ENCODE measurements at regions not wholly inside any gene's neighbourhood (a gene's known extent, or its start where the extent isn't known, plus 50 kb on each side); places are given as distances from the start of the nearest gene placed in this dataset.

DNA sequence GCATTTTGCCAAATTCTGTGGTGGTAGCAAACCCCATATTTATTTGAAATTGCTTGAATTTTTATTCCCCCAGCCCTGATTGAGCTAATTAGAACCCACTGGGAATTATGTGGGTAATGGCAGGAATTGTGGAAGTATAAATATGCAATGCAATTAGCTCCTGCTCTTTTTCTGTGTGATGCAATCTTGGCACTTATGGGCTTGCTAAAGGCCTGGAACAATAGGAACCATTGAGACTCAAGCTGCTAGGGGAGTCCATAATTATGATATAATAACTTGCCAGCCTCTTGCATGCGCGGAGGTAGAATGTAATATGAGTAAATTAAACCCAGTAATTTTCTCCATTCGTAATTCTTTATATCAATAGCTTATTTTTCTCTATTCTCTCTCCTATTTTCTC, 267.6 kb upstream of the THSD7B start:
- Histone ChIP-seq H3K9me3 (ENCODE audit: control insufficient read depth, low read length) (no peaks in the 10 kb centered on the region), H3K4me3 (ENCODE audit: low read length) (no peak overlapping the region), H3K36me3 (ENCODE audit: control insufficient read depth, insufficient read depth, low read length) (no peaks in the 10 kb centered on the region), H3K9ac (ENCODE audit: low read length) (no peak overlapping the region), H3K4me1 (ENCODE audit: control insufficient read depth, insufficient read depth, low read length) (no peaks in the 10 kb centered on the region), H3K27me3 (ENCODE audit: control insufficient read depth, insufficient read depth, low read length) (no peaks in the 10 kb centered on the region)

DNA sequence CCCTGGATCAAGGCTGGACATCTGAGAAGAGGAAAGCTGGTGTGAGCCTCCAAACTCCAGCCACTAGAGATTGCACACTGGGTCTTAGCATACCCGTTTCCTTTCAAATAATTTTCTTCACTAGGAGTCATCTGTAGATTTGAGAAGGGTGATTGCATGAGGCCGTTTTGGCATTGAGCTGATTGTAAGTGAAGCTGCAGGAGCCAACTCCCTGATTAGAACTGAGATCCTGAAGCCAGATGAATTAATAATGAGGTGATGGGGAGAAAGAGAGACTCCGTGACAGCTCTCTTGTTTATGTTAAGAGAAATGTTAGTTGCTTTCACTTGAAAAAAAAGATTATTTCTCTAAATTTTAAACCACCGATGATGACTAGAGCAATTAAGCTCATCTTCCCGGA, 268.4 kb upstream of the THSD7B start:
- H3K9me3 ChIP-seq (ENCODE audit: control insufficient read depth, low read length), result no peaks in the 10 kb centered on the region
- H3K4me3 ChIP-seq (ENCODE audit: low read length), result no peak overlapping the region
- no peaks in the 10 kb centered on the region for H3K36me3 ChIP-seq (ENCODE audit: control insufficient read depth, insufficient read depth, low read length)
- no peaks in the 10 kb centered on the region for H3K27me3 ChIP-seq (ENCODE audit: control insufficient read depth, insufficient read depth, low read length)
- H3K4me1 ChIP-seq (ENCODE audit: control insufficient read depth, insufficient read depth, low read length), result no peaks in the 10 kb centered on the region
- H3K9ac ChIP-seq (ENCODE audit: low read length), result no peak overlapping the region

DNA sequence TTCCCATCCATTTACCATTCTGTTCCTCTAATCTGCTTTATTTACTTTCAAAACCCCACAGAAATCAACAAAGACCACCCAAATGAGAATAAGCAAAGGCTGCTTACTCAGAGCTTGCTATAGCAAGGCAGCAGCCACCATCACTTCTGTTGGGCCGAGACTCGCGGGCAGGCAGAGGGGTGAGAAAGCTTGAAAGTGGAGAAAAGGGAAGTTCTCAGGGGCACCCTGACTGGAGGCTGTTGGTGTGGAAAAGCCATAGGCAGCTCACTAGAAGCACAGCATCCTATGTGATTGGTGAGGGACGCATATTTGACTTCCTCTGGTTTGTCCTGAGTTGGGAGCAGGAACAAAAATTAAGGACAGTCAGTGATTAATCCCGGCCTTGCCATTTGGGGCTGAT, 269.7 kb upstream of the THSD7B start:
- H3K36me3 ChIP-seq (ENCODE audit: control insufficient read depth, insufficient read depth, low read length), result no peaks in the 10 kb centered on the region
- H3K9ac ChIP-seq (ENCODE audit: low read length), result no peak overlapping the region
- no peaks in the 10 kb centered on the region for H3K27me3 ChIP-seq (ENCODE audit: control insufficient read depth, insufficient read depth, low read length)
- H3K4me3 ChIP-seq (ENCODE audit: low read length), result no peak overlapping the region
- H3K9me3 ChIP-seq (ENCODE audit: control insufficient read depth, low read length), result no peaks in the 10 kb centered on the region
- no peaks in the 10 kb centered on the region for H3K4me1 ChIP-seq (ENCODE audit: control insufficient read depth, insufficient read depth, low read length)

DNA sequence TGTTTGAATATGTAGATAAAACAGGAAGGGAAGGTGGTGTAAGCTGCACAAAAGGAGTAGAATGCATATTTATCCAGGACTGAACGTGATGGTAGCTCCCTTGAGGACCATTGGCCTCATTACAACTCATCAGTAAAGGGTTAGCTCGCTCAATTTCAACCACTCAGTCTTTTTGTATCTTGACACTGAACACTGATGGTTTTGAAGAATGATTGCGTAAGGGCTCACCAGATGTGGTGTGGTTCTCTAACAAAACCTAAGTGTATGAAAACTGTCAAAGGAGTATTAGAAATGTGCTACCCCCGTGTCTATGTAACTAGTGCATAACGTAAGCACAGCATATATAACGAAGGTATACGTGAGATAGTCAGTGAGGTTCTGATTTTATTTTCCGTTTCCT, 272.4 kb upstream of the THSD7B start:
- no peaks in the 10 kb centered on the region for H3K9me3 ChIP-seq (ENCODE audit: control insufficient read depth, low read length)
- H3K4me1 ChIP-seq (ENCODE audit: control insufficient read depth, insufficient read depth, low read length), result no peaks in the 10 kb centered on the region
- no peaks in the 10 kb centered on the region for H3K36me3 ChIP-seq (ENCODE audit: control insufficient read depth, insufficient read depth, low read length)
- no peaks in the 10 kb centered on the region for H3K27me3 ChIP-seq (ENCODE audit: control insufficient read depth, insufficient read depth, low read length)
- no peak overlapping the region for H3K9ac ChIP-seq (ENCODE audit: low read length)
- H3K4me3 ChIP-seq (ENCODE audit: low read length), result no peak overlapping the region

DNA sequence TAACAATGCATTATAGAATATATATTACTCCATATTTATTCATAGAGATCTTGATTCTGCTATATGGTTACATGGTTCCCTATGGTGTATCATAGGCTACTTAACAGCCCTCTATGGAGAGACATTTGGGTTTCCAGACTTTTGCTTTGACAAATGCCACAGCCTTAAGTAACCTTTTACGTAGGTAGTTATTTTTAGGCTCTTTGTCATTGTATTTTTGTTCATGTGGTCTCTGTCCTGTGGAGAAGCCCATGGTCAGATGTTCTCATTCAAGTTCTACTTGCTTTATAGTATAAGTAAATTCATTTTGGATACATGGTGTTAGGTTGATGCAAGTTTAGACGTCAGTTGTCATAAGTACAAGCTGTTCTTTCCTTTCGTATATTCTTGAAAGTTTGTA, 275.2 kb upstream of the THSD7B start:
- no peaks in the 10 kb centered on the region for H3K27me3 ChIP-seq (ENCODE audit: control insufficient read depth, insufficient read depth, low read length)
- no peak overlapping the region for H3K9ac ChIP-seq (ENCODE audit: low read length)
- H3K4me3 ChIP-seq (ENCODE audit: low read length), result no peak overlapping the region
- H3K36me3 ChIP-seq (ENCODE audit: control insufficient read depth, insufficient read depth, low read length), result no peaks in the 10 kb centered on the region
- H3K4me1 ChIP-seq (ENCODE audit: control insufficient read depth, insufficient read depth, low read length), result no peaks in the 10 kb centered on the region
- no peaks in the 10 kb centered on the region for H3K9me3 ChIP-seq (ENCODE audit: control insufficient read depth, low read length)

DNA sequence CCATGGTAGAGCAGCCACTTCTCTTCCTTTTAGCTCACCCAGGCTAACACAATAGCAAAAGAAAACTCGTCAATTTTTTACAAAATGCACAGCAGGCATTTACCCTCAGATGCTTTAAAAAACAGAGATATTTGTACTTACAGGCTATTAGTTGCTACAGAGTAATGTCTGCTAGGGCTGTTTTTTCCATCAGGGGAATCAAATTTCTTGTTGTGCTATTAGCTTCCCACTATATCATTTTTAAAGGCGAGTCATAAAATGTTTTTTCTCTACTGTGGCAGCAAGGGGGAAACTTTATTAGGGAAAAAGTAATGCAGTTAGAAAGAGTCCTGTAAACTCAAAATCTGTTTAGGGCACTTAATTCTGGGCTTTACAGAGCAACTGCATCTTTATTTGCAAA, 277.9 kb upstream of the THSD7B start:
- Histone ChIP-seq H3K9ac (ENCODE audit: low read length) (no peak overlapping the region), H3K9me3 (ENCODE audit: control insufficient read depth, low read length) (no peaks in the 10 kb centered on the region), H3K4me1 (ENCODE audit: control insufficient read depth, insufficient read depth, low read length) (no peaks in the 10 kb centered on the region), H3K36me3 (ENCODE audit: control insufficient read depth, insufficient read depth, low read length) (no peaks in the 10 kb centered on the region), H3K4me3 (ENCODE audit: low read length) (no peak overlapping the region), H3K27me3 (ENCODE audit: control insufficient read depth, insufficient read depth, low read length) (no peaks in the 10 kb centered on the region)

DNA sequence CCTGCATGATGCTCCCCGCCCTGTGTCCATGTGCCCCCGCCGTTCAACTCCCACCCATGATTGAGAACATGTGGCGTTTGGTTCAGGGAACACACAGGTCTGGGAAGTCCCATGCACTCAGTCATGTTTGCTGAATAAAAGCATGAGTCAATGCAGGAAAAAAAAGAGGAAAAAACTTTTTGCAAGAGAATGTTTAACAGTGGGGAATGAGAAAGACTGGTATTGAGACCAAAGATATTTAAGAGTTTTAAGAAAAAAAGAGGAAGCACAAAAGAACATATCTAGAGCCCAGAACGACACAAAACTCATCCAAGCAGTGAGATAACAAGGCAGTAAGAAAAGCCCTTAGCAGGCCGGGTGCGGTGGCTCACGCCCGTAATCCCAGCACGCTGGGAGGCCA, 279.2 kb upstream of the THSD7B start:
- no peaks in the 10 kb centered on the region for H3K9me3 ChIP-seq (ENCODE audit: control insufficient read depth, low read length)
- H3K9ac ChIP-seq (ENCODE audit: low read length), result no peak overlapping the region
- no peaks in the 10 kb centered on the region for H3K4me1 ChIP-seq (ENCODE audit: control insufficient read depth, insufficient read depth, low read length)
- H3K4me3 ChIP-seq (ENCODE audit: low read length), result no peak overlapping the region
- no peaks in the 10 kb centered on the region for H3K27me3 ChIP-seq (ENCODE audit: control insufficient read depth, insufficient read depth, low read length)
- H3K36me3 ChIP-seq (ENCODE audit: control insufficient read depth, insufficient read depth, low read length), result no peaks in the 10 kb centered on the region

DNA sequence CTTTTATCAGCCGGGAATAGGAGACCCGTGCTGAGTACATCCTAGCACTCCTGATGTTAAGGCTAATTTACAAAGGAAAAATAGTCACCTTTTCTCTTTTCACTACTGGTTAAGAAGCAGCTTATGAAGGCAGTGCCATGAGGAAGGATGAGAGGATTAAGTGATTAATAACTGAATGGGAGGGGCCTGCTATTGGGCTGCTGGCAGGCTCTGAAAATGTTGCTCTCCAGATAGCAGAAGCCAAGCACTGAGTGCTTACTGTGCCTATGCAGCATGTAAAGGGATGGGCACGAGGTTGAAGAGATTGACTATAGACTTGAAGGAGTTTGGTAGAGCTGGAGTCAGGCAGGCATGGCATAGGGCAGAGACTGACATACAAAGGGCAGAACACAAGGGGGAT, 282.4 kb upstream of the THSD7B start:
- Histone ChIP-seq H3K4me3 (ENCODE audit: low read length) (no peak overlapping the region), H3K9ac (ENCODE audit: low read length) (no peak overlapping the region), H3K4me1 (ENCODE audit: control insufficient read depth, insufficient read depth, low read length) (no peaks in the 10 kb centered on the region), H3K27me3 (ENCODE audit: control insufficient read depth, insufficient read depth, low read length) (no peaks in the 10 kb centered on the region), H3K36me3 (ENCODE audit: control insufficient read depth, insufficient read depth, low read length) (no peaks in the 10 kb centered on the region), H3K9me3 (ENCODE audit: control insufficient read depth, low read length) (no peaks in the 10 kb centered on the region)

DNA sequence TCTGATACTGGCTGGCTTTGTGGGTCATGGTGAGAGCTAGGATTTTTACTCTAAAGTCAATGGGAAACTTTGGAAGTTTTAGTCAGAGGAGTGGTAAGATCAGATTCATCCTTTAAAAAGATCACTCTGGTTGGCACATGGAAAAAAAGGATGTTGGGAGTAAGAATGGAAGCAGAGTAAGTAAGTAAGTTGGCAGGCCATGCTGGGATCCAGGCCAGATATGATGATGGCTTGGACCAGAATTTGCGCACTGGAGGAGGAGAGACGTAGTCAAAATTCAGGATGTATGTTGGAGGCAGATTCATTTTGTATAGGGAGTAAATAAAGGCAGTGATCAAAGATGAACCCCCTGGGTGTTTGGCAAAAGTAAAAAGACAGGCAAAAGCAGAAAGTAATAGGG, 283.3 kb upstream of the THSD7B start:
- H3K27me3 ChIP-seq (ENCODE audit: control insufficient read depth, insufficient read depth, low read length), result no peaks in the 10 kb centered on the region
- H3K4me3 ChIP-seq (ENCODE audit: low read length), result no peak overlapping the region
- no peaks in the 10 kb centered on the region for H3K36me3 ChIP-seq (ENCODE audit: control insufficient read depth, insufficient read depth, low read length)
- H3K9ac ChIP-seq (ENCODE audit: low read length), result no peak overlapping the region
- no peaks in the 10 kb centered on the region for H3K4me1 ChIP-seq (ENCODE audit: control insufficient read depth, insufficient read depth, low read length)
- H3K9me3 ChIP-seq (ENCODE audit: control insufficient read depth, low read length), result no peaks in the 10 kb centered on the region

DNA sequence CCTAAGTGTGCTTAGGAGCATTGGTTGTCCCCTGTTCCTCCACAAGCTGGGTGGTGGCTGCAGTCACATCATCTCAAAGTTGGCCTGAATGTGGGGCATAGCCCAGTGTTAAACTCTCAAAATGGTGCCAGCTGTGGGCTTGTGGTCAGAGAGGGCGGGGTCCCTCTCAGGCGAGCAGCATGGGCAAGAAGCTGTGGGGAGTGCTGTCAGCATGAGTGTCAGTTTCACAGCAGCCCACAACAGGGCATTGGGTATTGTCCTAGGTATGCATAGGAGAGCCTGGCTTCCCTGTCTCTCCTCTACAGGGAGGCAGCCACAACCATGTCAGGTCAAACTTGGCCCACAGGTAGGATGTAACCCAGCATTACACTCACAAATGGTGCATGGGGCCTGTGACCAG, 285.6 kb upstream of the THSD7B start:
- Histone ChIP-seq H3K27me3 (ENCODE audit: control insufficient read depth, insufficient read depth, low read length) (no peaks in the 10 kb centered on the region), H3K9ac (ENCODE audit: low read length) (no peak overlapping the region), H3K9me3 (ENCODE audit: control insufficient read depth, low read length) (no peaks in the 10 kb centered on the region), H3K36me3 (ENCODE audit: control insufficient read depth, insufficient read depth, low read length) (no peaks in the 10 kb centered on the region), H3K4me1 (ENCODE audit: control insufficient read depth, insufficient read depth, low read length) (no peaks in the 10 kb centered on the region), H3K4me3 (ENCODE audit: low read length) (no peak overlapping the region)

DNA sequence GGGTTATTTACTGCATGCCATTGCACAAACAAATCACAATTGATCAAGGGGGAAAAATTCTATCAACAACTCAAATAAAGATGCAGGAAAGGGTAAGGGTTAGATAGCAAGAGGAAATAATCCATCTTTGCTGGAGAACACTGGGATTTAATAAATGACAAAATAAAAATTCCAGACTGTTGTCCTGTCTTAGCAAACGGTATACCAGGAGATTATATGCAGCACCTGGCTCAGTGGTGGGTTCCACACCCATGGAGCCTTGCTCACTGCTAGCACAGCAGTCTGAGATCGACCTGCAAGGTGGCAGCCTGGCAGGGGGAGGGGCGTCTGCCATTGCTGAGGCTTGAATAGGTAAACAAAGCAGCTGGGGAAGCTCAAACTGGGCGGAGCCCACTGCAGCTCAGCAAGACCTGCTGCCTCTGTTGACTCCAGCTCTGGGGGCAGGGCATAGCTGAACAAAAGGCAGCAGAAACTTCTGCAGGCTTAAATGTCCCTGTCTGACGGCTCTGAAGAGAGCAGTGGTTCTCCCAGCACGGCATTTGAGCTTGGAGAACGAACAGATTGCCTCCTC, 296.5 kb upstream of the THSD7B start:
- H3K4me1 ChIP-seq (ENCODE audit: control insufficient read depth, insufficient read depth, low read length), result no peaks in the 10 kb centered on the region
- no peaks in the 10 kb centered on the region for H3K9me3 ChIP-seq (ENCODE audit: control insufficient read depth, low read length)
- no peak overlapping the region for H3K4me3 ChIP-seq (ENCODE audit: low read length)
- H3K9ac ChIP-seq (ENCODE audit: low read length), result no peak overlapping the region
- H3K27me3 ChIP-seq (ENCODE audit: control insufficient read depth, insufficient read depth, low read length), result no peaks in the 10 kb centered on the region
- H3K36me3 ChIP-seq (ENCODE audit: control insufficient read depth, insufficient read depth, low read length), result no peaks in the 10 kb centered on the region

DNA sequence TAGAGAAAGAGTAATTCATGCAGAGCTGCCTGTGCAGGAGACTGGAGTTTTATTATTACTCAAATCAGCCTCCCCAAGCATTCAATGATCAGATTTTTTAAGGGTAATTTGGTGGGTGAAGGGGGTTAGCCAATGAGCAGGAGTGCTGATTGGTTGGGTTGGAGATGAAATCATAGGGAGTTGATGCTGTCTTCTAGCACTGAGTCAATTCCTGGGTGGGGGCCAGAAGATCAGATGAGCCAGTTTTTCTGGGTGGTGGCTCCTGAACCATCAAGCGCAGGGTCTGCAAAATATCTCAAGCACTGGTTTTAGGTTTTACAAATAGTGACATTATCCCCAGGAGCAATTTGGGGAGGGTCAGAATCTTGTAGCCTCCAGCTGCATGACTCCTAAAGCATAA, 312.8 kb upstream of the THSD7B start:
- no peak overlapping the region for H3K9ac ChIP-seq (ENCODE audit: low read length)
- H3K4me1 ChIP-seq (ENCODE audit: control insufficient read depth, insufficient read depth, low read length), result no peaks in the 10 kb centered on the region
- no peaks in the 10 kb centered on the region for H3K36me3 ChIP-seq (ENCODE audit: control insufficient read depth, insufficient read depth, low read length)
- peaks cover 6% of the 10 kb centered on the region for H3K27me3 ChIP-seq (ENCODE audit: control insufficient read depth, insufficient read depth, low read length)
- H3K9me3 ChIP-seq (ENCODE audit: control insufficient read depth, low read length), result no peaks in the 10 kb centered on the region
- no peak overlapping the region for H3K4me3 ChIP-seq (ENCODE audit: low read length)
